HFF-Myc (cell line): ENCODE measurements at regions not wholly inside any gene's neighbourhood (a gene's known extent, or its start where the extent isn't known, plus 50 kb on each side); places are given as distances from the start of the nearest gene placed in this dataset.

Source experiments
- DNase-seq: peaks from one replicate; pipeline ENCODE4 v3.0.0-alpha.2; 2011; ENCODE audit warnings: low read depth; ENCODE audit errors: extremely low read depth
- H3K4me3 ChIP-seq: replicated peaks from 2 replicates; pipeline ENCODE4 v1.5.1; 2011; ENCODE audit warnings: low read depth, mild to moderate bottlenecking, control low read depth, low read length
- CTCF ChIP-seq: IDR thresholded peaks from 2 replicates; pipeline ENCODE4 v1.5.1; 2012; ENCODE audit warnings: mild to moderate bottlenecking, low read depth, low read length, control low read depth; ENCODE audit errors: missing control alignments

- DNase-seq = no peak
- no peak overlapping the region for H3K4me3 ChIP-seq
- TF ChIP-seq CTCF = no peak
These were observed 52.0 kb upstream of the IRX6 start for GRCh38 chr16:55271945-55272513.

GRCh38 chr16:55272744-55273143 is 51.3 kb upstream of the IRX6 start:
- DNase-seq = no peak
- TF ChIP-seq CTCF = no peak
- no peak overlapping the region for H3K4me3 ChIP-seq

GRCh38 chr16:55273356-55273755 is 50.6 kb upstream of the IRX6 start:
- TF ChIP-seq CTCF = no peak
- no peak overlapping the region for H3K4me3 ChIP-seq
- no peak for DNase-seq

GRCh38 chr16:55273959-55274358 is 50.0 kb upstream of the IRX6 start:
- no peak for TF ChIP-seq CTCF
- no peak for DNase-seq
- H3K4me3 ChIP-seq = no peak overlapping the region
